DND-41 (cell line): ENCODE measurements at regions not wholly inside any gene's neighbourhood (a gene's known extent, or its start where the extent isn't known, plus 50 kb on each side); places are given as distances from the start of the nearest gene placed in this dataset.
"Not testable (repeated sequence)": the region's sequence is repeated elsewhere in the genome, so short reads cannot be mapped to it uniquely, and the experiment has no call there.

Experiments used
- CTCF ChIP-seq: IDR thresholded peaks from 2 replicates; pipeline ENCODE4 v1.5.1; 2012; ENCODE audit warnings: borderline replicate concordance, low read length, moderate library complexity, mild to moderate bottlenecking; ENCODE audit not compliant: poor library complexity, severe bottlenecking; ENCODE audit errors: extremely low read depth
- EZH2 ChIP-seq: IDR thresholded peaks from 3 replicates; pipeline ENCODE4 v1.6.1; 2012; ENCODE audit warnings: borderline replicate concordance, low read depth, mild to moderate bottlenecking, moderate library complexity, low read length, inconsistent platforms; ENCODE audit not compliant: severe bottlenecking

DNA sequence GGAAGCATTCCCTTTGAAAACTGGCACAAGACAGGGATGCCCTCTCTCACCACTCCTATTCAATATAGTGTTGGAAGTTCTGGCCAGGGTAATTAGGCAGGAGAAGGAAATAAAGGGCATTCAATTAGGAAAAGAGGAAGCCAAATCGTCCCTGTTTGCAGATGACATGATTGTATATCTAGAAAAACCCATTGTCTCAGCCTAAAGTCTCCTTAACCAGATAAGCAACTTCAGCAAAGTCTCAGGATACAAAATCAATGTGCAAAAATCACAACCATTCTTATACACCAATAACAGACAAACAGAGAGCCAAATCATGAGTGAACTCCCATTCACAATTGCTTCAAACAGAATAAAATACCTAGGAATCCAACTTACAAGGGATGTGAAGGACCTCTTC, 1521.3 kb upstream of the TPTE start:
- TF ChIP-seq CTCF, EZH2: not testable (repeated sequence)
